GM19099 (cell line): ENCODE measurements at regions not wholly inside any gene's neighbourhood (a gene's known extent, or its start where the extent isn't known, plus 50 kb on each side); places are given as distances from the start of the nearest gene placed in this dataset.

Source experiments
- POLR2A ChIP-seq: IDR thresholded peaks from 3 replicates; pipeline ENCODE4 v1.6.1; 2011; ENCODE audit warnings: low read depth; ENCODE audit not compliant: insufficient read length; ENCODE audit errors: extremely low read depth

GRCh38 chr1:8152731-8153702 is 126.9 kb upstream of the ERRFI1 start:
- no peak for TF ChIP-seq POLR2A

- TF ChIP-seq POLR2A, result no peak
These were observed 125.5 kb upstream of the ERRFI1 start for GRCh38 chr1:8151647-8152046.

GRCh38 chr1:8147956-8148355 is 121.8 kb upstream of the ERRFI1 start:
- TF ChIP-seq POLR2A, result no peak

DNA sequence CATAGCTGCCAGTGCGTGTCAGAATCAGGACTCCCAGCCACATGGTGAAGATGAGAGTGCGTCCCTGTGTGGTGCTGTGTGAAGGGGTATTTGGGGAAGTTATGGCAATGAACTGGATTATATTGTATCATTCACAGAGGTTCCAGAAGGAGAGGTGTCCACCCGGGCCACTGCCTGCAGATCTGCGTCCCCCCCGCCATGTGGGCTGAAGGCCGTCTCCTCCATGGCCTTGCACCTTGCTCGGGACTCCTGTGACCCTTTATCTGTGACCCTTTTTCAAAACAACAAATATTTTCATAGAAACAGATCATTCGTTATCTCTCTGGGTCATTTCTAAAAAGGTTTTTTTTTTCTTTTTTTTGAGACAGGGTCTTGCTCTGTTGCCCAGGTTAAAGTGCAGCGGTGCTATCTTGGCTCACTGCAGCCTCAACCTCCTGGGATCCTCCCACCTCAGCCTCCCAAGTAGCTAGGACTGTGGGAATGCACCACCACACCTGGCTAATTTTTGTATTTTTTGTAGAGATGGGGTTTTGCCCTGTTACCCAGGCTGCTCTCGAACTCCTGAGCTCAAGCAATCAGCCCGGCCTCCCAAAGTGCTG is 120.2 kb upstream of the ERRFI1 start:
- no peak for TF ChIP-seq POLR2A

DNA sequence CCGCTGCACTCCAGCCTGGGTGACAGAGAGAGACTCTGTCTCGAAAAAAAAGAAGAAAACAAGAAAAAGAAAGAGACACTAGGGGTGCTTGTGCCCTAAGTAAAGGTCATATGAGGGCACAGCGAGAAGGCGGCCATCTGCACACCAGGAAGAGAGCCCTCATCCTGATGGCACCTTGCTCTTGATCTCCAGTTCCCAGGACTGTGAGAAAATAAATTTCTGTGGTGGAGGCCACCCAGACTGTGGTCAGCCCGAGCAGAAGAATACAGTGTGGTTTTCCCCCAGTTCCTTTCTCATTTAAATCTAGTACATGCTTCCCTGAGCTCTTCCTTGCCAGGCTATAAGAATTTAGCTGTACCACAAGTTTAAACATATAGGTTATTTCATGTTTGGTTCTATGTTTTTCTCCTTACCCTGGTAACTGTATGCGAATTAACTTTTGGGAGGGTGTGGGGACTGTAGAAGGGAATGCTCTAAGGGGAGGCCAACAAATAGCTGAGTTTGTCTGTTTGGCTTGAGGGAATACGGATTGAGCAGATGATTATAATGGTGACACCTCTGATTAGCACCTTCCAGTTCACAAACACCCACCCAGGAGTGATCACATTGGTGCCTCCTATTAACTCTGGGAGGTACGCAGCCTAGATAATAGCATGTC is 119.6 kb upstream of the ERRFI1 start:
- TF ChIP-seq POLR2A, result no peak

- TF ChIP-seq POLR2A, result no peak
These were observed 118.2 kb upstream of the ERRFI1 start for GRCh38 chr1:8144323-8144722.

DNA sequence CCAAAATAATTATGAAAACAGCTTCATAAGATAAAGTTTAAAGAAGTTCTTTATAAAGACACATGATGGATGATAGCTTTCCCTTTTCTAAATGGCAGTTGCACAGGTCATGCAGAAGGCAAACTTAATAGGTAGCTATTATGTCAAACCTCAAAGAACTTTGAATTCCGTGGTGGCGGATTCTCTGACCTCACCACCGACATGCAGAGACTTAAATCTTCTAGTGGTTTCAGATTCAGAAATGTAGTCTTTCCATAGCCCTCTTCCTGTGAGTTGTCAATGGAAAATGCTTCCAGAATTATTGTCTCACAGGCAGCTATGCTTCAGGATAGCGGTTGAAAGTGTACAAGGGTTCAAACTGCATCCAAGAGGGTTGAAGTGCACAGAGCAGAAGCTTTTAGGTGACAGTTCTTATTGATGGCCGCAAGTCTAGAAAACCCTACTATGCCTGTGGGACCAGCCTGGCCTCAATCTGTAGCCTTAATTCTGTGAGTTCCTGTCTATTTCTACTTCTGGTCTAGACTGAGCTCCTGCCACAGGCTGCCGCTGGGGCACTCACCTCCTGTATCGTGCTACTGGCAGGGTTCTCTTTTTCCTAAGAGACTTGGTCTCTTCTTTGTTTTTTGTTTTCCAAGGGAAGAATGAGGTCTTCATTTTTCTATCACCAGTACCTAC is 117.0 kb upstream of the ERRFI1 start:
- TF ChIP-seq POLR2A, result no peak

GRCh38 chr1:8139941-8140340 is 113.8 kb upstream of the ERRFI1 start:
- no peak for TF ChIP-seq POLR2A

DNA sequence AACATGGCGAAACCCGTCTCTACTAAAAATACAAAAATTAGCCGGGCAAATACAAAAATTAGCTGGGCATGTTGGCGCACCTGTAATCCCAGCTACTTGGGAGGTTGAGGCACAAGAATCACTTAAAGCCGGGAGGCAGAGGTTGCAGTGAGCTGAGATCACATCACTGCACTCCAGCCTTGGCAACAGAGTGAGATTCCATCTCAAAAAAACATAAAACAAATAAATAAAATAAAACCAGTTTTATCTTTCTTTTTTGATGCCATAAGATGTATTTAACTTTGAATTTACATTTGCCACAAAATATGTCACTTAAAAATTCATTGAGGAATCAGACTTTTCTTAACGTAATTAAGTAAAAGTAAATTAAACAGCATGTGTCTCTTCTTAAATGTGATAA is 113.3 kb upstream of the ERRFI1 start:
- TF ChIP-seq POLR2A, result no peak

DNA sequence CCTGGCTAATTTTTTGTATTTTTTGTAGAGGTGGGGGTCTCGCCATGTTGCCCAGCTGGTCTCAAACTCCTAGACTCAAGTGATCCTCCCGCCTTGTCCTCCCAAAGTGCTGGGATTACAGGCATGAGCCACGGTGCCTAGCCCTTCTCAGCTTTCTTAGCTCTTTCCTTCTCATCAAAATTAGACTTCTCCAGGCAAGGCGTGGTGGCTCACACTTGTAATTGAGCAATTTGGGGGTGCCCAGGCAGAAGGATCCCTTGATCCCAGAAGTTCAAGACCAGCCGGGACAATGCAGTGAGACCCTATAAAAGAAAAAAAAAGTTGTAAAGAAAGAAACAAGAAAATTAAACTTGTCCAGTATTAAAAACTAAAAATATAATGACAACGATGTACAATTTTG is 112.6 kb upstream of the ERRFI1 start:
- no peak for TF ChIP-seq POLR2A

GRCh38 chr1:8137481-8138244 is 111.6 kb upstream of the ERRFI1 start:
- no peak for TF ChIP-seq POLR2A

DNA sequence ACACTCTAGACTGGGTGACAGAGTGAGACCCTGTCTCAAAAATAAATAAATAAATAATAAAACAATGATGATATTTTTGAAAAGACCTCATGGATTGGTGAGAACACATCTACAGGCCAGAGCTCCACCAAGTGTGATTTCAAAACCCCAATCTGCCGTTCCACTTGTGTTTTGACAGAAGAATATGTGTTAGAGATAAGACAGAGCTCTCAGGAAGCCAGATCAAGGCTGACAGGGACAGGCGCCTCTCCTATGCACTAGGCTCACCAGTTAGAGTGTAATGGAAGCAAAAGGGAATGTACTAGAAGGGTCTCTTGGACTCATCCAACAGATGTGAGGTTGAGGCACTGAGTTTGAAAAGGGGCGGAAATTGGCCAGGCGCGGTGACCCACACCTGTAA is 110.7 kb upstream of the ERRFI1 start:
- no peak for TF ChIP-seq POLR2A

GRCh38 chr1:8135250-8135649 is 109.1 kb upstream of the ERRFI1 start:
- TF ChIP-seq POLR2A, result no peak

- TF ChIP-seq POLR2A, result no peak
These were observed 108.6 kb upstream of the ERRFI1 start for GRCh38 chr1:8134546-8135235.
